Heart right ventricle (tissue), 16 donors: ENCODE measurements at regions not wholly inside any gene's neighbourhood (a gene's known extent, or its start where the extent isn't known, plus 50 kb on each side); places are given as distances from the start of the nearest gene placed in this dataset.

Experiments used
- ATAC-seq, 8 donors: fragments of 200-7000 bp; cut with Tn5 transposase; one replicate each; pipeline ENCODE4 v1.9.1; 2020; ENCODE audit warnings: mild to moderate bottlenecking in 8 of 8, moderate library complexity in 8 of 8, moderate number of reproducible peaks in 1 of 8
- DNase-seq, 2 donors: peaks; one replicate each; pipeline ENCODE4 v3.0.0-alpha.2; 2020
- H3K27ac ChIP-seq, 10 donors: fragments of 200-600 bp; sonication (generic) in 2 of 10; one replicate each; pipeline versions ENCODE4 v1.5.0 to v1.8.0; 2020 to 2022; ENCODE audit warnings: mild to moderate bottlenecking in 3 of 10
- H3K27me3 ChIP-seq, 7 donors: fragments of 200-600 bp; one replicate each; pipeline ENCODE4 v1.8.0; 2021 to 2022; ENCODE audit warnings: mild to moderate bottlenecking in 2 of 7
- H3K36me3 ChIP-seq, 9 donors: fragments of 200-600 bp; sonication (generic) in 1 of 9; one replicate each; pipeline versions ENCODE4 v1.5.0 to v1.8.0; 2020 to 2022; ENCODE audit warnings: mild to moderate bottlenecking in 2 of 9
- H3K4me1 ChIP-seq, 9 donors: fragments of 200-600 bp; sonication (generic) in 1 of 9; one replicate each; pipeline versions ENCODE4 v1.5.0 to v1.8.0; 2020 to 2022; ENCODE audit warnings: mild to moderate bottlenecking in 4 of 9
- H3K4me3 ChIP-seq, 10 donors: fragments of 200-600 bp; sonication (generic) in 2 of 10; one replicate each; pipeline versions ENCODE4 v1.5.0 to v1.8.0; 2020 to 2022; ENCODE audit warnings: mild to moderate bottlenecking in 7 of 10, moderate library complexity in 2 of 10
- H3K9me3 ChIP-seq, 11 donors: fragments of 200-600 bp in 10 of 11; sonication (generic) in 2 of 11; one replicate each; pipeline versions ENCODE4 v1.5.0 to v1.8.0; 2013 to 2022; ENCODE audit warnings: mild to moderate bottlenecking in 2 of 11, control low read depth in 1 of 11, moderate library complexity in 1 of 11
- WGBS, 2 donors: extraction: QIAGEN DNeasy Blood & Tissue Kit; methylation state at CpG; one replicate each; pipeline ENCODE4 v1.1.7; 2013; ENCODE audit warnings: inconsistent platforms in 1 of 2; 5-methylcytosine and 5-hydroxymethylcytosine counted together
- intact Hi-C, 10 donors: fragments of 100-400 bp; cut with DNase I; formaldehyde crosslinking; loops; one replicate each; pipeline versions ENCODE4 v1.11.1 to v1.14.2; 2022
- TF ChIP-seq, protein P1 (sequence below), 9 donors: fragments of 200-600 bp; sonication (generic) in 2 of 9; IDR thresholded peaks; one replicate each; pipeline versions ENCODE4 v1.5.0 to v1.8.0; 2021 to 2022; ENCODE audit warnings: antibody characterized with exemption in 9 of 9, mild to moderate bottlenecking in 5 of 9, moderate library complexity in 1 of 9
- donor health status: Arrhythmogenic right ventricular cardiomyopathy.
- donor health status: ischemic (EF 13 %, LVEDD 7.1; RV severe dilation, severe dysfunction).
- donor health status: healthy with polysubstance abuse.
- donor health status: DM: no; HTN: yes; CAD: no.
- donor health status: DM: no; HTN: no; CAD: no.
- donor health status: ischemic (EF 25% LVEDD 6.9; RV normal size, moderate dysfunction).
- donor health status: ischemic (EF 25% LVEDD 5.7; RV mildly dilated, moderate dysfunction).
- donor health status: healthy.
- donor health status: DM: yes; HTN: yes; CAD: no.
- donor health status: Ischemic cardiomyopathy.
- donor health status: ischemic (EF 35%, LVEDD 5.7; RV mildly dilated, moderate dysfunction).
- donor health status: nonischemic (EF 11% LVEDD 7.7; RV severe dilation, severe dysfunction).
- donor health status: DM: yes; HTN: yes; CAD: no.
- donor health status: PGD.
- donor health status: ischemic (EF 29% LVEDD 5.4; RV normal size, mild dysfunction).
- donor health status: nonischemic (EF 23%, LVEDD 6.1; RV moderate dilation, normal function).

DNA sequence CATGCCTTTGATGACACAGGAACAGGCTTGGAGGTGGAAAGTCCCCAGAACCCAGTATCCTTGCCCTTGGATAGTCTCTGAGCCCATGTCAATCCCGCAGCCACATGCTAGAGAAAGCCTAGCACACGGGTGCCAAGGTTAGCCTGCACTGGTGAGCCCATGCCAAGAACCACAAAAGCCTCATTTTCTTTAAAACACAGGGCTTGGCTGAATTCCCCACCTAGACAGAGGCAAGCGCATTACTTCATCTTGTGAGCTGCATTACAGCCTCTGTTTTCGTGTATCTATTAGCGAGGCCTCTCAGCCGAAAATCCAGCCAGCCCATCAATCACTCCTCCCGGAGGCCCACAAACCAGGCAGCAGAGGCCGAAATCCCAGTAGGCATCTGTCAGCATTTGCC is 314.9 kb upstream of the AUTS2 start:
- intact Hi-C loops: no loop called here
- H3K4me1 ChIP-seq: peaks cover 0 to 22% (median 8%) of the 10 kb centered on the region in 9 donors
- peak in 1 of 2 donors; percentile 9 for DNase-seq
- peak overlapping the region in 4 of 10 donors; percentile 6 to 60 (median 32) for H3K27ac ChIP-seq
- WGBS, 2 donors: 54 to 57% methylated on average over 8 of the region's 8 CpGs
- no peaks in the 10 kb centered on the region for H3K36me3 ChIP-seq
- H3K4me3 ChIP-seq: no peak overlapping the region
- TF ChIP-seq, protein P1, sequence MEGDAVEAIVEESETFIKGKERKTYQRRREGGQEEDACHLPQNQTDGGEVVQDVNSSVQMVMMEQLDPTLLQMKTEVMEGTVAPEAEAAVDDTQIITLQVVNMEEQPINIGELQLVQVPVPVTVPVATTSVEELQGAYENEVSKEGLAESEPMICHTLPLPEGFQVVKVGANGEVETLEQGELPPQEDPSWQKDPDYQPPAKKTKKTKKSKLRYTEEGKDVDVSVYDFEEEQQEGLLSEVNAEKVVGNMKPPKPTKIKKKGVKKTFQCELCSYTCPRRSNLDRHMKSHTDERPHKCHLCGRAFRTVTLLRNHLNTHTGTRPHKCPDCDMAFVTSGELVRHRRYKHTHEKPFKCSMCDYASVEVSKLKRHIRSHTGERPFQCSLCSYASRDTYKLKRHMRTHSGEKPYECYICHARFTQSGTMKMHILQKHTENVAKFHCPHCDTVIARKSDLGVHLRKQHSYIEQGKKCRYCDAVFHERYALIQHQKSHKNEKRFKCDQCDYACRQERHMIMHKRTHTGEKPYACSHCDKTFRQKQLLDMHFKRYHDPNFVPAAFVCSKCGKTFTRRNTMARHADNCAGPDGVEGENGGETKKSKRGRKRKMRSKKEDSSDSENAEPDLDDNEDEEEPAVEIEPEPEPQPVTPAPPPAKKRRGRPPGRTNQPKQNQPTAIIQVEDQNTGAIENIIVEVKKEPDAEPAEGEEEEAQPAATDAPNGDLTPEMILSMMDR (IDR thresholded peaks at IDR 0.05): no peak
- peak in 7 of 8 donors; percentile 42 to 80 (median 62) for ATAC-seq
- H3K9me3 ChIP-seq: peaks cover 0 to 15% (median 0%) of the 10 kb centered on the region in 11 donors
- no peaks in the 10 kb centered on the region for H3K27me3 ChIP-seq

DNA sequence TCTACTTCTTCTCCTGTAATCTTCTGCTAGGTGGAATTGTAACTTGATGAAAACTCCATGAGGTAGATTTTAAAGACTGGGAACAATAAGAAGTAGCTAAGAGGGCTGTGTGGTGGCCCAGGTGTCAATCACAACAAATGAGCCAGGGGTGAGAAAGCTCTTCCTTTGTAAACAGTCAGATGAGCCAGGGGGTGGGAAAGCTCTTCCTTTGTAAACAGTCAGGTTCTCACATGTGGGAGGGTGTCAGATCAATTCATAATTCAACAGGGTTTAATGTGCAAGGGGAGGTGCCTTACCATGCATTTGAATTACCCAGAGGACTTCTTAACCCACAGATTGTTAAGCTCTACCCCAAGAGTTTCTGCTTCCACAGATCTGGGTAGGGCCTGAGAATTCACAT is 312.4 kb upstream of the AUTS2 start:
- Histone ChIP-seq H3K36me3 (no peaks in the 10 kb centered on the region), H3K4me1 (peaks cover 0 to 22% (median 8%) of the 10 kb centered on the region in 9 donors), H3K27ac (no peak overlapping the region), H3K4me3 (no peak overlapping the region), H3K27me3 (no peaks in the 10 kb centered on the region), H3K9me3 (peaks cover 0 to 15% (median 0%) of the 10 kb centered on the region in 11 donors)
- ATAC-seq (no peak), DNase-seq (no peak)
- intact Hi-C loops: no loop called here
- TF ChIP-seq, protein P1 (IDR thresholded peaks at IDR 0.05): no peak

DNA sequence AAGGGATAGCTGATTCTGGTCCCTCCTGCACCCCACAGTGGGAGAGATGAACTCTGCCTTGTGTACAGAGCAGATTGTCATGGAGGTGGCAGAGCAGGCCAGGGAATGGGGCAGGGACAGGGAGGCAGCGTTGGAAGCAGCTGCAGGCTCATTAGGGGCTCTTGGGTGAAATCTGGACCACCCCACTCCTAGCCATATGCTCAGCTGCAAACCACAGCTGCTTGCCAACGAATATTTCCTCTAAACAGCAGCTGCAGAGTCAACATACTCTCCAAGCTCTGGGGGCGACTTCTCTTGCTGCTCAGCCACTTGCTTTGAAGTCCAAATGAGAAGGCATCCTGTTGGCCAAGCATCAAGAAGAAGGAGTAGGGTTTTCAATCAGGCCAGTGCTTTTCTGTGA is 302.3 kb upstream of the AUTS2 start:
- H3K27me3 ChIP-seq: peaks cover 0 to 3% (median 0%) of the 10 kb centered on the region in 7 donors
- H3K36me3 ChIP-seq: no peaks in the 10 kb centered on the region
- DNase-seq (no peak), ATAC-seq (no peak)
- H3K9me3 ChIP-seq: no peaks in the 10 kb centered on the region
- H3K27ac ChIP-seq: no peak overlapping the region
- no peak overlapping the region for H3K4me3 ChIP-seq
- intact Hi-C loops: no loop called here
- 49 to 50% methylated on average over 3 of the region's 3 CpGs for WGBS, 2 donors
- no peaks in the 10 kb centered on the region for H3K4me1 ChIP-seq
- TF ChIP-seq, protein P1 (IDR thresholded peaks at IDR 0.05): no peak

DNA sequence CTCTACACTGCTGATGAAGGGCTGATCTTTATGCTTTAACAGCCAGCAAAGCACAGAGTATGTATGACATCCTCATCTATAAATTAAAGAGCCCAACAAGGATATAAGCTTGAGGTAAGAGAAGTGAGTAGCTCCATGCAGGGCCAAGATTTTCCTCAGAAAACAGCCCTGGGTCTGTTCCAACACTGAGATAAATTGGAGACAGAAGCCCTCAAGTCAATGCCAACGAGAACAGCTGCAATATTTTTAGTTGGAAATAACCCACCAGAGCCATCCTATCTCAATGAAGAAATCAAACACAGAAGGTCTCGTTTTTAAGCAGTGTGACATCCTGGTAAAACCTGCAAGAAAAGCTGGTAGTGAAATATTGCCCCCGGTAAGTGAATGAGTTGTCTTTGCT is 297.0 kb upstream of the AUTS2 start:
- Histone ChIP-seq H3K9me3 (no peaks in the 10 kb centered on the region), H3K27ac (no peak overlapping the region), H3K4me3 (no peak overlapping the region), H3K36me3 (no peaks in the 10 kb centered on the region), H3K27me3 (peaks cover 0 to 7% (median 0%) of the 10 kb centered on the region in 7 donors), H3K4me1 (no peaks in the 10 kb centered on the region)
- WGBS, 2 donors: 50 to 58% methylated on average over 3 of the region's 3 CpGs
- DNase-seq: no peak
- ATAC-seq: no peak
- intact Hi-C loops: no loop called here
- TF ChIP-seq, protein P1 (IDR thresholded peaks at IDR 0.05): no peak
